Right atrium auricular region (tissue), 2 donors: ENCODE measurements at regions not wholly inside any gene's neighbourhood (a gene's known extent, or its start where the extent isn't known, plus 50 kb on each side); places are given as distances from the start of the nearest gene placed in this dataset.
"Not testable (repeated sequence)": the region's sequence is repeated elsewhere in the genome, so short reads cannot be mapped to it uniquely, and the experiment has no call there.

Experiments used
- DNase-seq: peaks from one replicate; pipeline ENCODE4 v3.0.0-alpha.2; 2019; ENCODE audit warnings: low spot score
- H3K27ac ChIP-seq, 2 donors: fragments of 200-600 bp; sonication (generic); 1 replicate in 1 of 2; 2 replicates in 1 of 2; pipeline ENCODE4 v1.5.1; 2016 to 2019
- H3K27me3 ChIP-seq, 2 donors: fragments of 200-600 bp; sonication (generic); one replicate each; pipeline versions ENCODE4 v1.5.1 to v1.6.0; 2017 to 2019
- H3K36me3 ChIP-seq: fragments of 200-600 bp; sonication (generic); one replicate; pipeline ENCODE4 v1.5.1; 2016
- H3K4me1 ChIP-seq, 2 donors: fragments of 200-600 bp; sonication (generic); one replicate each; pipeline versions ENCODE4 v1.5.1 to v1.6.0; 2017 to 2019
- H3K4me3 ChIP-seq, 2 donors: fragments of 200-600 bp; sonication (generic); 1 replicate in 1 of 2; 2 replicates in 1 of 2; pipeline ENCODE4 v1.5.1; 2017 to 2019; ENCODE audit warnings: mild to moderate bottlenecking in 1 of 2, moderate library complexity in 1 of 2
- H3K9me3 ChIP-seq, 2 donors: fragments of 200-600 bp; sonication (generic); one replicate each; pipeline ENCODE4 v1.5.1; 2019
- TF ChIP-seq, protein P1 (sequence below), 2 donors: fragments of 200-600 bp; sonication (generic); IDR thresholded peaks; one replicate each; pipeline ENCODE4 v1.5.1; 2019; ENCODE audit warnings: antibody characterized with exemption in 2 of 2

DNA sequence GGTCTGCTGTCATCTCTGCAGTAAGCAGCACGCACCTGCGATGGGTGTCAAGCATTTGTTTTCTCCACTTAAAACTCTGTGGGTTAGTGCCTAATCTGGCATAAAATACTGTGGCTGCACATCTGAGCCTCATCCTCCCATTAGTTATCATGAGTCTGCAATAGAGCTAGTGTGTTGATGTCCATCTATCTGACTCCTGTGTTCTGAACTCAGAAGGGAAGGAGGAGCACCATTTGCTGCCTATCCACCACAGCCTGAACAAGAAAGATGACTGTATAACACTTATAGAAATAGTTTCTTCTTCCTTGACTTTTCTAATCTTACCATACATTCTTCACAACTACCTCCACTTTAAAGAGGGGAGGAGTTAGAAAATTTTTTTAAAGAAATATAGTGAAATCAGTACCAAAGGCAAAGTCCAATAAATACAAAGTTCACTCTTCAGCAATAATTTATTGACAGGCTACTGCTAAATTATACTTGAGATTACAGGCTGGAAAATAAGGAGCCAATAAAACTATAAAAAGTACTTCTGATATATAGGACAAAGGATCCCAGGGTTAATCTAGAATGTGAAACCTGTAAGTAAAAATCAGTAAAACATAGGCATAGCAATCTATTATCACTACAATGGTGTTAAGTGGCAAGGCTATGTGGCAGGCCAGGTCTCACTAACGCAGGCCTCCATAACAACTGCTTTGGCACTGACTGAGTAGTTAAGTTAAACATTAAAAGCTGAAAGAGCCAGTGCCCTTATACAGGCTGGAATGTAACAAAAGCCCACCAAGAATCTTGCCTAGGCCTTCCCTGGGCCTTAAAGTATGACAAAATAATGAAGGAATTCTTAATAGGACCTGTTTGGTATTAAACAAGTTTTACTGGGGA is 70.2 kb downstream of the LGALS9C start:
- not testable (repeated sequence) for H3K4me3 ChIP-seq, H3K27me3 ChIP-seq, H3K27ac ChIP-seq, H3K9me3 ChIP-seq, H3K36me3 ChIP-seq, DNase-seq, H3K4me1 ChIP-seq

DNA sequence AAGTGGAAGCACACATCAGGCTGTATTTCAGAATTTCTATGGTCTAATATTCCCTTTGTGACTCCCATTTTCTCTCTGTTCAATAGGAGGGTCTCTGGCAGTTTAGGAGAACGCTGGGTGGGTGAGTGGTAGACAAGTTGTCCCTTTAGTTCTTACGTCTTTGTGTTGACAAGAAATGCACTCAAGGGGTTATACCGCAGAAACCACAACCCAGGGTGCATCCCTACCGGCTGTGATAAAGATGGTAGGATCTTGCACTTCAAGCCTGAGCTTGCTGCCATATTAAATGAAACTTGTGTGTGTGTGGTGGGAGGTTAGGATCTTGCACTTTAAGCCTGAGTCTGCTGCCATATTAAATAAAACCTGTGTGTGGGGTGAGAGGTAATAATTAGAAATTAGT is 80.5 kb downstream of the LGALS9C start:
- not testable (repeated sequence) for DNase-seq, H3K4me3 ChIP-seq, H3K9me3 ChIP-seq, H3K27ac ChIP-seq, H3K36me3 ChIP-seq, H3K27me3 ChIP-seq, H3K4me1 ChIP-seq

DNA sequence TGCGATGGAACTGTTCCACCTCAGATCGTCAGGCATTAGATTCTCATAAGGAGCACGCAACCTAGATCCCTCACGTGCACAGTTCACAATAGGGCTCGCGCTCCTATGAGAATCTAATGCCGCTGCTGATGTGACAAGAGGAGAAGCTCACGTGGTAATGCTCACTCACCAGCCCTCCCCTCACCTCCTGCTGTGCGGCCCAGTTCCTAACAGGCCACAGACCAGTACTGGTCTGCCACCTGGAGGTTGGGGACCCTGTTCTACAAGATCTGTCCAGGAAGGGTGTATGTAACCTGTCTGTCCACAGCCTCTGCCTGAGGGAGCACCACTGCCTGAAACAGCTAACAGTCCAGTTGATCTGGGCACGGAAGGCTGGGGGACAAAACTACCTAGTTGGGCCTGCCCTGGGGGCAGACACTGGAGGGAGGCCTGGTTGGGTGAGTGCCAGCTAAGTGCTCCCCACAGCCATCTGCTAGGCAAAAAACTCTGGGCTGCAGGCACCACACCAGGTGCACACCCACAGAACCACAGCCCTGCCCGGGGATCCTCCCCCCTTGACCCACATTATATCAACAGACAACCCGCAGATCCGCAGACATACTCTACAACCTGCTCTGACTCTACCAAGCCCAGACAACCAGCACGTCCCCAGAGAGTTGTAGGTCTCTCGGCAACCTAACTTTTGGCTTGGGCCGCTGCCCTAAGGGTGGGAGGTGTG is 80.7 kb downstream of the TBC1D28 start:
- H3K4me1 ChIP-seq, DNase-seq, H3K36me3 ChIP-seq, H3K27me3 ChIP-seq, H3K27ac ChIP-seq, H3K4me3 ChIP-seq, H3K9me3 ChIP-seq: not testable (repeated sequence)

DNA sequence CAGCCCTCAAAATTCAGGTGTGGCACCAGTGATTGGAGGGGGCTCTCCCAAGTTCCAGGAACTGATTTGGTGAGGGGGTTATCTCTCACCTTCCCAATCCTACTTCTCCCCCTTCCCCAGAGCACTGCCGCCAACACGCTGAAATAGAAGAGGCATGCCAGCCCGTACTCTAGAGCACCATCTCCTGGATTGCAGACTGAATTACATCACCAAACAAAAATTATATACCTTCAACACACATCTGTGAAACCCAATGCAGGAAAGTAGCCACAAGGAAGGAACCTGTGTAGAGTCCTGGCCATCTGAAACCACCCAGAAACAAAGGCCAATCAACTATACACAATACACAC is 80.1 kb downstream of the TBC1D28 start:
- H3K4me1 ChIP-seq, H3K27ac ChIP-seq, H3K4me3 ChIP-seq, H3K36me3 ChIP-seq, H3K9me3 ChIP-seq, DNase-seq, H3K27me3 ChIP-seq: not testable (repeated sequence)
- TF ChIP-seq, protein P1, sequence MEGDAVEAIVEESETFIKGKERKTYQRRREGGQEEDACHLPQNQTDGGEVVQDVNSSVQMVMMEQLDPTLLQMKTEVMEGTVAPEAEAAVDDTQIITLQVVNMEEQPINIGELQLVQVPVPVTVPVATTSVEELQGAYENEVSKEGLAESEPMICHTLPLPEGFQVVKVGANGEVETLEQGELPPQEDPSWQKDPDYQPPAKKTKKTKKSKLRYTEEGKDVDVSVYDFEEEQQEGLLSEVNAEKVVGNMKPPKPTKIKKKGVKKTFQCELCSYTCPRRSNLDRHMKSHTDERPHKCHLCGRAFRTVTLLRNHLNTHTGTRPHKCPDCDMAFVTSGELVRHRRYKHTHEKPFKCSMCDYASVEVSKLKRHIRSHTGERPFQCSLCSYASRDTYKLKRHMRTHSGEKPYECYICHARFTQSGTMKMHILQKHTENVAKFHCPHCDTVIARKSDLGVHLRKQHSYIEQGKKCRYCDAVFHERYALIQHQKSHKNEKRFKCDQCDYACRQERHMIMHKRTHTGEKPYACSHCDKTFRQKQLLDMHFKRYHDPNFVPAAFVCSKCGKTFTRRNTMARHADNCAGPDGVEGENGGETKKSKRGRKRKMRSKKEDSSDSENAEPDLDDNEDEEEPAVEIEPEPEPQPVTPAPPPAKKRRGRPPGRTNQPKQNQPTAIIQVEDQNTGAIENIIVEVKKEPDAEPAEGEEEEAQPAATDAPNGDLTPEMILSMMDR (IDR thresholded peaks at IDR 0.05), result peak; percentile 26 to 54

DNA sequence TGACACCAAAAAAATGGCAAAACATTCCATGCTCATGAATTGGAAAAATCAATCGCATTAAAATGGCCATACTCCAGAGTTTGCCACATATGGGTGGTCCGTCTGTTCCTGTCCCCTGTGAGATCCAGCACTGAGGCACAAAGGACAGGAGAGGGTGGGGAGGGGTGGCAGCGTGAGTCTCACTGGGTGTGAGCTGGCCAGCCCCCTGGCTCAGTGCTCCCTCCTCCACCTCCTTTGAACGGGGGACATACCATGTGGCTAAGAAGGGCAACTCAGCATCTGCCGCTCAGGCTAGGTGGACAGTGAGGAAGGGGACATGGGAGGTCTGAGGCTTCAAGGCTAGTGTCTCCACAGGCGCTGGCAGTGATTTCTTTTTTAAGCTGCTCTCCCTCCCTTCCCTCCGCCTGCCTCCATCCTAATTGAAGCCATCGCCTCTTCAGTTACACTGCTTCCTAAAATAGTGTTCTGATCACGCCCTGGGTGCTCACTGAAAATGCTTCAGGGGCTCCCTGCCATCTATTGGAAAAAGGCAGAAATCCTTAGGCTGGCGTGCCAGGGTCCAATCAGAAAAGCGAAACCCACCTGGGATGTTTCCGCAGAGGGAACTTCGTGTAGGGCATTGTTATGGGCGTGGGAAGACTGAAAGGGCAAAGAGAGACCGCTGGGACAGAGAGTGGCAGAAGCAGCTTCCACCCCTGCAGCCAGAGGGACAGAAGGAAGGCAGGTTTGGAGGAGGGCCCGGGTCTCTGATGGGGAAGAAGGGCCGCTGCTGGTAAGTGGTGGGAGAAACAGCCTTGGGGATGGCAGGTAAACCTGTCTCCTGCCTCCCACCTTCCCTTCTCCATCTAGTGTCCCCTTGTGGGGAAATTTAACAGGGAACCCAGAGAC is 75.8 kb downstream of the TBC1D28 start:
- not testable (repeated sequence) for H3K4me3 ChIP-seq, H3K4me1 ChIP-seq, H3K9me3 ChIP-seq, H3K36me3 ChIP-seq, H3K27me3 ChIP-seq, DNase-seq
- peak overlapping the region in 1 of 2 donors; percentile 48 for H3K27ac ChIP-seq

DNA sequence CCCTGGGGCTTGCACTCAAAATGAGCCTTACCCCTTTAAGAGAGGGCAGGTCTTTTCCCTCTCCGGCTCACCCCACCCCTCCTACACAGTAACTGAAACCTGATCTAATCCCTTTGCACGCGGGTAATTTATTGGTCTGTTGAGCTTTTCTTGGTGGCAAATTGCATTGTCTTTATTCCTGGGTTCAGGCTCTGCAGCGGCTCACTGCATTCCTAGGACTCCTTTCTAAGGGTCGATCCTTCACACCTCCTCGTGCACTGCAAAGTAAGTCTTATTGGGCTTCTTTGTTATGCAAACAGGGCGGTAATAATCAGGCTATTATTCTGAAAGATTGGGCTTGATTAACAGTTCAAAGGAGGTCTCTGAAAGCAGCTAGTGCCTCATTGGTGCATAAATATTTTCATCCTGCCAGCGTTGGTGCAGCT is 74.7 kb downstream of the TBC1D28 start:
- H3K4me1 ChIP-seq, H3K9me3 ChIP-seq, DNase-seq, H3K27me3 ChIP-seq, H3K36me3 ChIP-seq, H3K4me3 ChIP-seq: not testable (repeated sequence)
- peak overlapping the region in 1 of 2 donors; percentile 48 for H3K27ac ChIP-seq

DNA sequence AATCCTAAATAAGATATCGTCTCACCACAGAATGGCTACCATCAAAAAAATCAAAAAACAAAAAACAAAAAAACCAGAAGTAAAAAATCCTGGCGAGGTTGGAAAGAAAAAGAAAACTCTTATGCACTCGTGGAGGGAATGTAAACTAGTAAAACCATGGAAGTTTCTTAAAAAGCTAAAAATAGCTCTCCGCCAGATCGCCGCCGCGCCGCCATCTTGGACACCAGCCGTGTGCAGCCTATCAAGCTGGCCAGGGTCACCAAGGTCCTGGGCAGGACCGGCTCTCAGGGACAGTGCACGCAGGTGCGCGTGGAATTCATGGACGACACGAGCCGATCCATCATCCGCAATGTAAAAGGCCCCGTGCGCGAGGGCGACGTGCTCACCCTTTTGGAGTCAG is 71.7 kb downstream of the TBC1D28 start:
- H3K36me3 ChIP-seq, H3K4me3 ChIP-seq, H3K9me3 ChIP-seq, H3K27ac ChIP-seq, H3K27me3 ChIP-seq, H3K4me1 ChIP-seq, DNase-seq: not testable (repeated sequence)

DNA sequence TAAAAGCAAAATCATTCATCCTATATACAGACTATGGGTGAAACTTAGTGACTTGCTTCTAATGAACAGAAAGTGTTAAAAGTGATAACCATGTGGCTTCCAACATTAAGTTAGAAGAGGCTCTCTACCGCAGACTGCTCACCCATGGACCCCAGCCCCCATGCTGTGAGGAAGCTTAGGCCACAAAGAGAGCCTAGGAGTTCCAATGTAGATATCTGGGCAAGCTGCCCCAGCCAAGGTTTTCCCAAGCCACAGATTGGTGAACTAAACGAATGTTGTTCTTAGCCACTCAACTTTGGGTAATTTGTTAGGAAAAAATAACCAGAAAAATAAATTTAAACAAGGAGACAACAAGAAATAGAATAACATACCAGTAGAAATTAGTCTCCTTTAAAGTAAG is 70.1 kb downstream of the TBC1D28 start:
- H3K36me3 ChIP-seq, H3K4me3 ChIP-seq, DNase-seq, H3K9me3 ChIP-seq, H3K27me3 ChIP-seq, H3K27ac ChIP-seq, H3K4me1 ChIP-seq: not testable (repeated sequence)
